Mucosa of descending colon (tissue), 3 donors: ENCODE measurements at regions not wholly inside any gene's neighbourhood (a gene's known extent, or its start where the extent isn't known, plus 50 kb on each side); places are given as distances from the start of the nearest gene placed in this dataset.

Source experiments
- ATAC-seq: fragments of 200-7000 bp; cut with Tn5 transposase; one replicate; pipeline ENCODE4 v1.9.1; 2020; ENCODE audit warnings: mild to moderate bottlenecking, moderate library complexity
- DNase-seq, 3 donors: peaks; one replicate each; pipeline ENCODE4 v3.0.0-alpha.2; 2020
- H3K36me3 ChIP-seq: fragments of 200-600 bp; one replicate; pipeline ENCODE4 v1.8.0; 2021; ENCODE audit warnings: low read depth, mild to moderate bottlenecking
- H3K4me1 ChIP-seq: fragments of 200-600 bp; one replicate; pipeline ENCODE4 v1.8.0; 2021; ENCODE audit warnings: low read depth, mild to moderate bottlenecking
- H3K4me3 ChIP-seq: fragments of 200-600 bp; one replicate; pipeline ENCODE4 v1.8.0; 2021; ENCODE audit warnings: mild to moderate bottlenecking
- H3K9me3 ChIP-seq: fragments of 200-600 bp; one replicate; pipeline ENCODE4 v1.8.0; 2021; ENCODE audit warnings: mild to moderate bottlenecking
- intact Hi-C, 2 donors: fragments of 100-400 bp; cut with DNase I in 1 of 2; cut with micrococcal nuclease in 1 of 2; formaldehyde crosslinking; loops; one replicate each; pipeline versions ENCODE4 v1.11.0 to v1.11.1; 2022; cut with DNase I, micrococcal nuclease
- TF ChIP-seq, protein P1 (sequence below): fragments of 200-600 bp; IDR thresholded peaks from one replicate; pipeline ENCODE4 v1.8.0; 2022; ENCODE audit warnings: antibody characterized with exemption, mild to moderate bottlenecking
- donor health status: DM: no; HTN: no; CAD: no; lungs with moderate emphysema.
- donor health status: DM: no; HTN: no; CAD: no.
- donor health status: DM: no; HTN: yes; CAD: no.

- DNase-seq (no peak), ATAC-seq (no peak)
- Histone ChIP-seq H3K4me1 (no peaks in the 10 kb centered on the region), H3K4me3 (no peak overlapping the region), H3K9me3 (peaks cover 9% of the 10 kb centered on the region), H3K36me3 (no peaks in the 10 kb centered on the region)
- TF ChIP-seq, protein P1, sequence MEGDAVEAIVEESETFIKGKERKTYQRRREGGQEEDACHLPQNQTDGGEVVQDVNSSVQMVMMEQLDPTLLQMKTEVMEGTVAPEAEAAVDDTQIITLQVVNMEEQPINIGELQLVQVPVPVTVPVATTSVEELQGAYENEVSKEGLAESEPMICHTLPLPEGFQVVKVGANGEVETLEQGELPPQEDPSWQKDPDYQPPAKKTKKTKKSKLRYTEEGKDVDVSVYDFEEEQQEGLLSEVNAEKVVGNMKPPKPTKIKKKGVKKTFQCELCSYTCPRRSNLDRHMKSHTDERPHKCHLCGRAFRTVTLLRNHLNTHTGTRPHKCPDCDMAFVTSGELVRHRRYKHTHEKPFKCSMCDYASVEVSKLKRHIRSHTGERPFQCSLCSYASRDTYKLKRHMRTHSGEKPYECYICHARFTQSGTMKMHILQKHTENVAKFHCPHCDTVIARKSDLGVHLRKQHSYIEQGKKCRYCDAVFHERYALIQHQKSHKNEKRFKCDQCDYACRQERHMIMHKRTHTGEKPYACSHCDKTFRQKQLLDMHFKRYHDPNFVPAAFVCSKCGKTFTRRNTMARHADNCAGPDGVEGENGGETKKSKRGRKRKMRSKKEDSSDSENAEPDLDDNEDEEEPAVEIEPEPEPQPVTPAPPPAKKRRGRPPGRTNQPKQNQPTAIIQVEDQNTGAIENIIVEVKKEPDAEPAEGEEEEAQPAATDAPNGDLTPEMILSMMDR = no peak
- intact Hi-C loops = no loop called here
These were observed 102.8 kb upstream of the CLDN18 start for GRCh38 chr3:137906985-137907649.

- Histone ChIP-seq H3K36me3 (no peaks in the 10 kb centered on the region), H3K4me3 (no peak overlapping the region), H3K4me1 (no peaks in the 10 kb centered on the region), H3K9me3 (no peaks in the 10 kb centered on the region)
- intact Hi-C loops = no loop called here
- no peak for DNase-seq
- no peak for ATAC-seq
- TF ChIP-seq, protein P1 = no peak
These were observed 85.3 kb upstream of the CLDN18 start for GRCh38 chr3:137924628-137925027.

GRCh38 chr3:137925080-137925479 is 84.9 kb upstream of the CLDN18 start:
- Histone ChIP-seq H3K9me3 (no peaks in the 10 kb centered on the region), H3K4me1 (no peaks in the 10 kb centered on the region), H3K4me3 (no peak overlapping the region), H3K36me3 (no peaks in the 10 kb centered on the region)
- ATAC-seq (no peak), DNase-seq (no peak)
- intact Hi-C loops = no loop called here
- TF ChIP-seq, protein P1 = no peak

- no peak overlapping the region for H3K4me3 ChIP-seq
- H3K36me3 ChIP-seq = no peaks in the 10 kb centered on the region
- ATAC-seq = no peak
- intact Hi-C loops = no loop called here
- no peak for DNase-seq
- H3K4me1 ChIP-seq = no peaks in the 10 kb centered on the region
- TF ChIP-seq, protein P1 = no peak
- no peaks in the 10 kb centered on the region for H3K9me3 ChIP-seq
These were observed 83.0 kb upstream of the CLDN18 start for GRCh38 chr3:137926991-137927390.

DNA sequence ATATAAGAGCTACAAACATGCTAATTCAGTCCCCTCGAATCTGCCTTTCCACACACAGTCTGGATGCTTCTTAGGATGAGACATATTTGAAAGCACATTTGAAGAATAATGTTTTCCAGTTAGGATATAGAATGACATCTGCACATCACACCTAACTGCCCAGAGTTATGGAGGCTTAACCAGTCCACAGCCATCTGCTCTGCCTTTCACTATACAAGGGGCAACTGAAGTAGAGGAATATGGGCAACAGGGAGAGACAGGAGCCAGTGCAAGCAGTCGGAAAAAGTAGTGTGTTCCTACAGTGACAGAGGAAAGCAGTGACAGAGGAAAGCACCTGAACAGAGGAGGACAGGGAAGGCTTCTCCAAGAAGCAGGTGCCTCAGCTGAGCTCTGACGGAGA is 79.0 kb upstream of the CLDN18 start:
- Histone ChIP-seq H3K4me3 (no peak overlapping the region), H3K36me3 (no peaks in the 10 kb centered on the region), H3K4me1 (no peaks in the 10 kb centered on the region), H3K9me3 (no peaks in the 10 kb centered on the region)
- DNase-seq = no peak
- ATAC-seq = no peak
- intact Hi-C loops = no loop called here
- TF ChIP-seq, protein P1 = no peak

DNA sequence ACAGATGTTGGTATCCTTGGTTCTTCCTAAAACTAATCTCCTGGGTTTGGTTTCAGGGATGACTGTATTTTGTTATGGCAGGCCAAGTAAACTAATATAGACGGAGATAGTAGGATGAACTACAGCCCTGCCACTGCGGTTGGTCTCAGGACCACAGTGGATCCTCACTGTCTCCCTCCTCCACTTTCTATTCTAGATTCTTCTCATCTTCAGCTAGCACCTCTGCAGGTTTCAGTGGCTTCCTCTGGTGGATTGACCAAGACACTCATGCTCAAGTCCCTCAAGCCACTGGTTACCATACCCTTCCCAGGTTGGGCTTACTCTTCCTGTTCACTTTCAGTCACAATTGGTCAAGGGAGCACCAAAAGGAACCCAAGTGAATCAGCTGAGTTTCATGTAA is 71.1 kb upstream of the CLDN18 start:
- DNase-seq (no peak), ATAC-seq (no peak)
- Histone ChIP-seq H3K9me3 (no peaks in the 10 kb centered on the region), H3K4me1 (no peaks in the 10 kb centered on the region), H3K36me3 (no peaks in the 10 kb centered on the region), H3K4me3 (no peak overlapping the region)
- TF ChIP-seq, protein P1 = no peak
- intact Hi-C loops = no loop called here
